GM18868 (cell line): ENCODE measurements at regions not wholly inside any gene's neighbourhood (a gene's known extent, or its start where the extent isn't known, plus 50 kb on each side); places are given as distances from the start of the nearest gene placed in this dataset.

Source experiments
- ATAC-seq: cut with Tn5 transposase; IDR thresholded peaks from one replicate; pipeline ENCODE4 v1.9.1; 2021; ENCODE audit warnings: mild to moderate bottlenecking, moderate library complexity; ENCODE audit not compliant: unreplicated experiment

DNA sequence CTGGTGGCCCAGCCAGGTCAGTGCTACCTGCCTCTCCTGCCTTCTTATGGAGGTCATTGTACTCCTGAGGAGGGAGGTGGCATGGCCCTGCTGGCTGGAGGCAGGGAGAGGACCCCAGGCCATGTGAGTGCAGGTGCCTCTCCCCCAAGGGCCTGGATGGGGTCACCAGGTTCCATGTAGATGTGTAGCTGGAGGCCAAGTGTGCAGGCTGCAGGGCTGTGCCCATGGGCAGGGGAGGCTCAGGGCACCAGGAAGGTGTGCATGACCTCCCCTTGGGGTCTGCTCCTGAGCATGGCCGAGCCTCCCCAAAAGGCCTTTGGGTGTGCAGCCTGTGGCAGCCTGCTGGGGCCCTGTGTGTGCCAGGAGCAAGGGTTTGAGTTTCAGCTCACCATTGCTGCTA lies 128.1 kb upstream of the HDAC4 start:
- ATAC-seq, result no peak

DNA sequence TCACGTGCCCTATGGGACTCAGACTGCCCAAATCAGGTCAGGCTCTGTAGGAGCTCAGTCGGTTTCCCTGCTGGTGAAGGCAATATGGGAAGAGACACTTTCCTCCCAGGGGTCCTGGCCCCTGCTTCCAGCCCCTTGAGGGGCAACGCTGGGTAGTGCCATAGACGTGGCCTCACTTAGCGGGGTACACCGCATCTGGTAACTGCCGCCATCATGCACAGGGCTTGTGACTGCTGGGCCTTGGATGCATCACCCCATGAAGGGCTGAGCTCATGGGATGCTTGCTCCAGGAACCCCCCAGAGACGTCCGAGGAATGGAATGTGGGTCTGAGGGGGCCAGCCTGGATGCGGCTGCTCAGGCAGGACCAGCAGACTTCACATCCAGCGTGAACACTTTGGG lies 127.3 kb upstream of the HDAC4 start:
- no peak for ATAC-seq

DNA sequence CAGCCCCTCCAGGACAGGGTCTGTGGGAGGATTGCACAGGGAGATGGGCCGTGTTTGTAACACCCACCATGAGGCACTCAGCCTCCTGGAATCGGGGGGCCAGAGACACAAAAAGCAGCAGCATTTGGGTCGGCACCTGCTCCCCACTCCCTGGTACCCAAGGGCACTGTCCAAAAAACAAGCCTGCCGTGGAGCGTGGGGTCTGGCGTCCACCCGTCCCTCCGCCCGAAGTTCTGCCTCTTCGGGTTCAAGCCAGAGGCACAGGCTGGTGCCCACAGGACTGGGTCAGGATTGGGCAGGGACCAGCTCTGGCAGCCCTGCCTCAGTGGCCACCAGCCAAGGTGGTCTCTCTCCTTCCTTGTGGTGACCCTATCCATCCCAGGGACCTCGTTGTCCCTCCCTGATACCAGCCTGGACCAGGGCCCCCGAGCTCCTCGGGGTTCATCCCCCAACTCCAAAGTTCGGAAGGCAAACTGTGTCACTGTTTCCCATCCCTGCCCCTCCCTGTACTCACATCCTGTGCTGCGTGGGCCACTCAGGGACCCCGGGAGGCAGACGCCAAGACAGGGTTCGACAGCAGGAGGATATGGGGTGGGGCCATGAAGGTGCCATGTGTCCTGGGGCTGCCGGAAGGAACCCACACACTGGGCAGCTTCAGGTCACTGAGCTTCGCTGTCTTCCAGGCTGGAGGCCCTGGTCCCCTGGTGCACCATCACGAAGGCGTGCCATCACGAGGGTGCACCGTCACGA lies 126.0 kb upstream of the HDAC4 start:
- ATAC-seq, result no peak

DNA sequence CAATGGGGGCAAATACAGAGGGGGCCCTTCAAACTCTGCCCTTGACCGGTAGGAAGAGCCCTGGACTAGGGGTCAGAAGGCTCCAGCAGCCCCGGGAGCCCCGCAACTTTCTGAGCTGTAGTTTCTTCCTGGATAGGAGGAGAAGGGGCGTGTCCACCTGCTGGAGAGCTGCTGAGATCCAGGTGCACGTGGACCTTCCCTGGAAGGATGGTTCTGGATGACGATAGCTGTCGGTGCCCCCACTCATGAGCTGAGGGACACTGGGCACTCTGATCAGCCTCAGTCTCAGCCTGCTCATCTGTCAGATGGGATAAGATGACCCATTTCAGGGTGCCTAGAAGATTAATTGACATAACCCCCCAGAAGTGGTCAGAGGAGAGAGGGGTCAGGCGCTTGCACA lies 125.2 kb upstream of the HDAC4 start:
- no peak for ATAC-seq

DNA sequence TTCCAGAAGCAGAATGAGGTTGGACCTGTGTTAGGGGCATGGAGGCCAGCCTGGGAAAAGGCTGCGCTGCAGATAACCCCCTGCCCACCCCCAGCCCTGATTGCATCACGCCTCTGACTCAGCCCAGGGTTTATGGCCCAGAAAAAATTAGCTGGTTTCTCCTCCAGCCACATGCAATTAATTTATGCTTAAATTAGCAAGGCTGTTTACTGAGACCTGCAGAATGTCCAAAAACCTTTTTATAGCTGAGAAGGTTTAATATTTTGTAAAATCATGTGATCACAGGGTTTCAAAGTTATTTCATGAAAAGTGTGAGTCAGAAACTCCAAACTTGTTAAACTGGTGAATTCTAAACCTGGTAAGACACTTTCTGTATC lies 123.1 kb upstream of the HDAC4 start:
- ATAC-seq, result no peak

DNA sequence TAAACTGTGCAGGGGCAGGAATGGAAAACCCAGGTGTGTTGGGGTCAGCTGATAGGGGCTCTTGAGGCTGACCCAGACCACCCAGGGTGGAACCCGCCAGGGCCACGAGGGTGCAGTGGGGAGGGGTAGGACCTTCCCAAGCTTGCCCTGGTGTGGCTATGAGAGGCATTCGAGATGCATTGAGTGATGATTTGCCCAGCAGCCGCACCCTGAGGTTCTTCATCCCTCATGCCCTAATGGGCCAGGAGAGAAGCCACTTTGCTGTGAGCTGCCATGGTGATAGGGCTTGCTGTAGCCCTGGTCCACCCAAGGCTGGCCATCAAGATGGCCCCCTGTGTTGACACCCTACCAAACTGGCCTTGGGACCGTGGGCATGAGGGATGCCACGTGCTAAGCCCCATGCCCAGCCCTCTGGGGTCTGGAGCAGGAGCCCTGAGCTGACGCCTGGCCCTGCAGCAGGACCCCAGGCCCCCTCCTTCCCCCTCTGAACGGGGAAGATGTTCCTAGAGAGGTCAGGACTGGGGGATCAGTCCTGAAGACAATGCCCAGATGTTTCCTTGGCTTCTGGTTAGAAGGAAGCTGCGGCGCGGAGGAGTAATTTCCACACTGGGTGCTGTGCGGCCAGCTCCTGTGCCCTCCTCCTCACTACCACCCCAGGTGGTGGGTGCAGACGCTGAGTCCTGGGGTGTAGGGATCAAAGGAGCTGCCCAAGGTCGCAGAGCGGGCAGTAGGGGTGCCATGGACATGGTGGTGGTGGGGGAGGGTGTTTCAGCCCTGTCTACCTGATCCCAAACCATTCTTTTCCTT lies 122.5 kb upstream of the HDAC4 start:
- no peak for ATAC-seq

DNA sequence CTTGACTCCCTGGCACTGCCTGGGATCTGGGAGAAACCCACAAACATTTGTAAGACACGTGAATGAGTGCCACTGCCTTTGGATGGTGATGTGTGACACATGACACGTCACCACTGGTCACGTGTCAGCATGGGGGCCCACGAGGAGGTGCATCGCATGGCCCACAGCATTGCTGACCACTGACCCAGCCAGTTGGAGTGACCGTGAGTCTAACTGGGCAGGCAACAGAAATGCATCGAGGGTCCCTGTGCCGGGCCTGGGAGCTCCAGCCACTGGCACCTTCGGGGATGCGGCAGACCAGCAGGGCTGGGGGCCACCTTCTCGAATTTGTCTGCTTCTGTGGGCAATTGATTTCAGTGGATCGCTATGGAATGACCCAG lies 121.9 kb upstream of the HDAC4 start:
- no peak for ATAC-seq

DNA sequence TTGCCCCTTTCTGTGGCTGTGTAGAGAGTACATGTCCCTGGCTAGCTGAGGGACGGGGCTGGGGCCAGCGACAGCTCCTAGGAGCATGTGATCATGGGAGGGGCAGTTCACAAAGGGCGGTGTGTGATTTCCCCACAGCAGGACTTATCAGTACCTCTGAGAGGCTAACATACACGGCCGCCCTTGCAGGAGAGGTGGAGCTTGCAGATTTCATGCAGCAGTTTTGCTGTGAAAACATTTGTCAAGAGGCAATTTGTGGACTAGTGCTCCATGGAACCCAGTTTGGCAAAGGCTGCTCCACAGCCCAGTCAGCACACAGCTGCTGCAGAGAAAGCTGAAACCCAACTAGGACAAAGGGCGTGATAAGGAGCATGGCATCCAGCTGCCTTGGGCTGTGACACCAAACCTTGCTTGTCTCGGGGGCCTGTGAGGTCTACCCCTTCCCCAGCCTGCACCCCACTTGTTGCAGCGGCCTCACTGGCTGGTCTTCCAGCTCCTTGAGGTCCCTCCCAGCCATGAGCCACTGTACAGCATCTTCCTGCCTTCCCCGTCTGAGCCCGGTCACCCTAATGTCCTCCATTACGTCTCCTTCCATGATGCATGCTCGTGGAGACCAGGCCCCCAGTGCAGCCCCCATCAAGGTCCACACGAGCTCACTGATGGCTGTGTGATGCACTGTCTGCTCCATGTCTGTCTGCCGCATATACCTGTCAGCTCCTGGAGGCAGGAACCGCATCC lies 121.4 kb upstream of the HDAC4 start:
- no peak for ATAC-seq

DNA sequence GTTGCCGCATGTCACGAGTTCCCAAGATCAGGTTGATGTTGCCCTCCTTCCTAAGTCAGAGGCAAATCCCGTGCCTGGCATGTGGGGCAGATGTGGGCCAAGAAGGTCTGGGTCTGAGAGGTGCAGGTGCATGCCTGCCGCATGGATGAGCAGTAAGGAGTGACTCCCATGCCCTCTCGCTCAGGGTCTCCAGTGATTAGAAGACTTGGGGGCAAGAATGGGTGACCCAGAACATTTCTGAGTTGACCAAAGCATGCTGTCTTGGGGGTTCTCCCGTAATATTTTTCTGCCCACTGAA lies 120.6 kb upstream of the HDAC4 start:
- no peak for ATAC-seq

DNA sequence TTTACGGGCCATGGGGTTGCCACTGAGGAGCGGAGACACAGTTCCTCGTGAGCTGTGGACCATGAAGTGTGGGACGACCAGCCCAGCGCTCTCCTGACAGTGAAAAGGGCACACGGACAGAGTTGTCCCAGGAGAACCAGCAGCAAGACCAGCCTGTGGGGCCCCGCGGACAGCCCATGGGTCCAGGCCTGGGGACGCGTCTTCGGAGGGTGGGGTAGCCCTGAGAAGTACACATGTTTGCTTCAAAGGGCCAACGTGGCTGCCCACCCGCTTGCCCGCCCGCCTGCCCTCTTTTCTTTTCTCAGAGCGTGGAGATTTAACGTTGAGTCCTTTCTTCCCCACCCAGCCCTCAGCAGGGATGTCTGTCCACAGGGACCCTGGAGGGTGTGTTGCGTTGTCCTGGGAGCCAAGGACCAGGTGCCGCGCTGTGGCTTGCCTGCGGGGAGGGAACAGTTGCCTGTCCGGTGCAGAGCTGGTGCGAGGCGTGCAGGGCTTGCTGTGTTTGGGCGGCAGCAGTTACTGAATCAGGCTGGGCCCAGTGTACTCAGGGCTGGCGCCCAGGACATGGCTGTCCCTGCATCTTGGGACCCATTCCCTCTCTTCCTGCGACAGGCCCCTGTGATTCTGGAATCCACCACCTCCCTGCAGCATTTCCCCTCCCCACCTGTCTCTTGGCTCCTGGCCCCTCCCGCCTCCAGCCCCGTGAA lies 120.1 kb upstream of the HDAC4 start:
- no peak for ATAC-seq

DNA sequence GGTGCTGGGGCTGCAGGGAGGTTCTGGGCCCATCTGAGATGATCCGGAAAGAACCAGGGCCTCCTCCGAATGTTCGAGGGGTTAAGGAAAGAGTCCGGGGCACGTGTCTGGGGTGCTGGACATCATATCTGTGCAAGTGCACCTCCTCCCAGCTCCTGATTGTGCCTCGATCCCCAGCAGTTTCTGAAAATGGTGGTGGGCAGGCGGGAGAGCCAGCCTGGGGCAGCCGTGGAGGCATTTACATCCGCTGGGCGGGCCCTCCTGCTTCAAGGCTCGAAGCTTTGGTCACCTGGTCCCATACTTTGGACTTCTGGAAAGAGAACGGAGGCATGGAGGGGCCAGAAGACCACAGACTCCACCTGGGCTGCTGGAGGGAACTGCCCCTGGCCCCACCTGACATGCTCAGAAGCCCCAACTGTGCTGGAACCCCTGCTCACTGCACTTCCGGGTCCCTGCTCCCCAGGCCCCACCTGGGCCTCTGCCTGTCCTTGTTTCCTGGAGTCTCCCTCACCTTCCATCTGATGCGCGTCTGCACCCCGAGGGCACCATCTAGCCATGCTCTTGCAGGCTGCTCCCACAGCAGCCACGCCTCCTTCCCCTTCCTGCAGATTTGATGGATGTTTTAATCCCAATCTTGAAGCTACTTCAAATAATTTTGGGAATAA lies 119.2 kb upstream of the HDAC4 start:
- ATAC-seq, result no peak

DNA sequence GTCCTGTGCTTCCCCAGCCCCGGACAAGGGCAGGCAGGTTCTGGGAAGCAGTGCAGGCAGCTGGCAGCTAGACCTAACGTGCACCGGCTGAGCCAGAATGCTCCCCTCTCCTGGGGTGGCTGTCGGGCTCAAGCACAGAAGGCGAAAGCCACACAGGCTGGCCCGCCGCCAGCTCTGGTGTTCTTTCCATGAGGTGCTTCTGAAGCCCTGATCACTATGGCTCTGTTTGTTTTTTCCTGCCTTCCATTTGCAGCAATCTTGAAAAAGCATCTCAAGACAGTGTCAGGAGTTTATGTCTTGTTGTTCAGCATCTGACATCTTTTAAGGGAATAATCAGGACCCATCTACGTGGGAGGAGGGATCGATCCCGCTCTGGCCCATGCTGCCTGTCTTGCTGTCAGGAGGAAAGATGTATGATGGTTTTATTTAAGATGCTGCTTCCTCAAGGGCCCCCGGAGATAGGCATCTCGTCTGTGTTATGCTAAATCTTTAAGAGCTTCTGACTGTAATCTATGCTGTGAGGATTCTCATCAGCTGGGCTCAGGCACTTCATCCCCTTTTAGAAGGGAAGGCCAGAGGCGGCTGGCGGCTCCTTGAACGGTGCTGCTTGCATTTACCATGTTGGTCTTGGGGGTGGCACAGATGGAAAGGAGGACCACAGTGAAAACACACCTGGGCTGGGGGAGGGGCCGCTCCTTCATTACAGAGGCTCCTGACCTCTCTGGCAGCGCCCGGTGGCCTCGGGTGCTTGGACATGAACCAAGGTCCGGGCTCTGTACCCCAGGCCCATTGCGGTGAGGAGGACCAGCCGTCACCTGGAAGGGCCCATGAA lies 118.5 kb upstream of the HDAC4 start:
- no peak for ATAC-seq

DNA sequence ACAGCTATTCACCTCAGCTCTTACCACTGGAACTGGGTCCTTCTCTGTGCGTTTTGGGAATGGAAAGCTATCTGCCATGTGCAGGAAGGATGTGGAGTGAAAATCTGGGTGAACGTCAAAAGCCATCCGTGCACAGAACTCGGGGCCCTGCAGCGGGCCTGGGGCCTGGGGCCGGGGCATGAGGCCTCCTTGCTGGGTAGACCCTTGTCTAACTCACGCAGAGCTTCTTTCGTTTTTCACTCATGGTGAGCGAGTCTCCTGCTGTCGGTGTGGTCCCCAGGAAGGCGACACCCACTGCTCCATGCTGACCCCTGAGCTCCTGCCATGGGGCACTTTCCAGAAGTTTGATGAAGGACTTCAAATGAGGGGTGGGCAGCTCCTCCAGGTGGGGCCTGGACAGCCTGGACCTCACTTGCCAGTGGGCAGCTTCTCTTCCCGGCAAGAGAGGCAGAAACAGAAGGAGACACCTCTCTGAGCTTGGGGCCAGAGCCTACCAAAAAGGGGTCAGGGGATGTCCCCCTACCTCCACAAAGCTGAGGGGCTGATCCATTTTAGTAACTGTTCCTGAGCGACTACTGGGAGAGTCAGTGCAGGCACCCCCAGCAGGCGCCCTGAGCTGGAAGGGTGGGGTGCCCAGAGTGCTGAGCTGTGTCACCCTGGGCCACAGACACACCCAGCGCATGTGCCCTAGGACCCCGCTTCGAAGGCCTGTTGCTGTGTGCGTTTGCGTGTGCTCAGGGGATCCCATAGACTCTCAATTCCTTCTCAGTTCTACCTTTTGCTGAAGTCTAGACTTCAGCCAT lies 117.7 kb upstream of the HDAC4 start:
- ATAC-seq, result no peak

DNA sequence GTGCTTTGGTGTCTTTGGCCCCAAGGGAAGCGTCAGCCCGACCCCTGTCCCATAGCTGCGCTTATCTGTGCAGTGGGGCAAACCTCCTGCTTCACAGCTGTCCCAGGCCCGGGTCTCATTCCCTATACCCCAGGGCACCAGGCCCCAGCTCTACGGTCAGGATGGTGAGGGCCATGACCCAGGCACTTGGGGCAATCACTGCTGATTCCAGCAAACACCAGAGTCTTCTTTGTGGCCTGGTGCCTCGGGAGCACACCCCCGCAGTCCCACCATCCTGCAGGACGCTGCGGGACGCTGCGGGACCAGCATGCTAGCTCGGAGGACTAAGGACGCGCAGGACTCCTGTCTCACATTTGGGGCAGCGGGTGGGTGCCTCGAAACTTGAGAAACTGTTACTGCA lies 116.9 kb upstream of the HDAC4 start:
- ATAC-seq, result no peak

DNA sequence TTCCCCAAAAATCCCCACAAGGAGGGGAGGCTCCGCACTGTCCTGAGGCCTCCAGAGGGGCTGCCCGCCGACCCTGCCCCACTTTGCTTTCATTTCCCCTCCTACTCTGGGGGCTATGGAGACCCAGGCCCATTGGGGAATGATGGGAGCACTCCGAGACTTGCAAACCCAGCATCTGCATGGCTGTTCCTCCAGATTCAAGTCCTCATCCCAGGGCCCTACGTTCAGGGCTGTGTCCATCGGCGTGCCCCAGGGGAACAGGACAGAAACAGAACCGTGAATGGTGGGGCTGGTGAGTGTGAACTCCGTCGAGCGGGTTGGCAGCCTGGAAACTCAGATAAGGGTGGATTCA lies 116.1 kb upstream of the HDAC4 start:
- ATAC-seq, result no peak

DNA sequence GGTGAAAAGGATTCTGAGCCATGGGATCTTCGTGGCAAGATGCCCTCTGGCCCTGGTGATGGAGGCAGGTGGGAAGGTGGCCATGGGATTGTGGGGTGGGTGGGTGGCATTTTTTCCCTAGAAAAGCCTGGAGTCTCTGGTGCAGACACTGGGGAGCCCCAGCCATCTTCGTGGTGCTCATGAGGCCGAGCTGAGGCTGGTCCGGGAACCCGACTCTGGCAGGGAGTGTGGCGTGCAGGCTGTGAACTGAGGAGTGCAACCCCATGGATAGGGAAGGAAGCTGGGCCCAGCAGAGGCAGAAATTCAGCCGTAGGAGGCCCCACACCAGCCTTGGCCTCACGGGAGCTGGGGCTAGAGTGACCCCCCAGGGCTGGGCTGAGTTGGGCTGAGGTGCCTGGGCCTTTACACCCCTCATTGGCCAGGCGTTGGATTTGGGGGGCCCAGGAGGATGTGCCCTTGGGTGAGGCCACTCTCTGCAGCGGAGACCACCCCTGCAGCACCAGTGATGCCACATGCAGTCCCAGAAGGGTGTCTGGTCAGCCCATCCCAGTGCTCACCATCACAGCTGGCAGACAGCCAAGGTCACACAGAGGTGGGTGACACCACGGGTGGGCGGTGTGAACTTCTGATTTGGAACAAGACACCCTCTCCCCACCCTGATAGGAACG lies 115.6 kb upstream of the HDAC4 start:
- ATAC-seq, result no peak

DNA sequence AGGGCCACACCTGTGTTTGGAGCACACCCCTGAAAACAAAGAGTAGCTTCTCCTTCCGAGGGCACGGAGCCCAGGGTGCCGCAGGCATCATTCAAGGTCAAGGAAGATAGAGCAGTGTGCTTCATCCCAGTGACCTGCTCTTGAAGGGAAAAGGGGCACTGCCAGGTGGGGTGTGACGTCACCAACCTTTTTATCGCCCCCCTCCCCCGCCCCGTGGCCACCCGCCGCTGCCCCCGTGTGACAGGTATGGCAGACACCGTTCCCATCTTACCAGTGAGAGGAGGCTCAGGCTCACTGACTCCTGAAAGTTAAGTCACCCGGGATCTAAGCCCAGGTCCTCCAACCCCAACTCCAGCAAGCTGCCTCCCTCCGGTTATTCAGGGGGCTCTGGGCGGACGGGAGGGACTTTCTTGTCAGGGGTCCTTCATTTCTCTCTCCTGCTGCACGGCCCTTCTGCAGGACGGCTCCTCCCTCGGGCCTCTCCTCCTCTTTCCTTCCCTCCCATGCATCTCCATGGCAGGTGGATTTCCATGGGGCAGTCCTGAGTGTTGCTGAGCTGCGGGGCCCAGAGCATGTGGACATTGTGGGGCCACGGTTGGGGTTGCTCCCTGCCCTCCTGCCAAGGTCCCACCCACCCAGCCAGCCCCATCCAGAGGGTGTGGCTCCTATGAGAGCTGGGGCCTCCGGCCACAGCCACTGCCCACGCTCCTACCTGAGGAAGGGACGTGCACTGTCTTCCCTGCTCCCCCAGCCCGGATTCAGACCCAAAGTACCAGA lies 114.1 kb upstream of the HDAC4 start:
- ATAC-seq, result no peak

DNA sequence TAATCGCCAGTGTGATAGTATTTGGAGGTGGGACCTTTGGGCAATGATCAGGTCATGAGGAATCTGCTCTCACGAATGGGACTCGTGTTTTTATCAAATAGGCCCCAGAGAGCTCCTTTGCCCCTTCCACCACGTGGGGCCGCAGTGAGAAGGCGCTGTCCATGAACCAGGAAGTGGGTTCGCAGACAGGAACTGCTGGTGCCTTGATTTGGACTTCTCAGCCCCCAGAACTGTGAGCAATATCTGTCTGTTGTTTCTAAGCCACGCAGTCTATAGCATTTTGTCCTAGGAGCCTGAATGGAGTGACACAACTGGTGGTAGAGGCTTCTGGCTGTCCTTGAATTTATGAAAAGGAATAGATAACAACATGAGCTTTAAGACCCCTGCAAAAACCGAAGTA lies 111.2 kb upstream of the HDAC4 start:
- ATAC-seq, result no peak
